GM06990 (cell line): ENCODE measurements at regions not wholly inside any gene's neighbourhood (a gene's known extent, or its start where the extent isn't known, plus 50 kb on each side); places are given as distances from the start of the nearest gene placed in this dataset.

Experiments used
- DNase-seq: peaks from one replicate; pipeline ENCODE4 v3.0.0-alpha.2; 2011; ENCODE audit not compliant: insufficient read length; ENCODE audit errors: extremely low read depth
- H3K27me3 ChIP-seq: replicated peaks from 2 replicates; pipeline ENCODE4 v1.6.0; 2011; ENCODE audit warnings: low read length; ENCODE audit not compliant: control insufficient read depth, insufficient read depth
- H3K36me3 ChIP-seq: 2 replicates; pipeline ENCODE4 v1.5.1; 2011; ENCODE audit warnings: low read length; ENCODE audit not compliant: control insufficient read depth, insufficient read depth
- H3K4me3 ChIP-seq: replicated peaks from 2 replicates; pipeline ENCODE4 v1.5.1; 2011; ENCODE audit warnings: low read depth, mild to moderate bottlenecking, control low read depth, low read length
- CTCF ChIP-seq: IDR thresholded peaks from 2 replicates; pipeline ENCODE4 v1.5.1; 2011; ENCODE audit warnings: low read length, control low read depth, mild to moderate bottlenecking, inconsistent platforms; ENCODE audit not compliant: insufficient read depth, poor library complexity, severe bottlenecking

- H3K4me3 ChIP-seq, result no peak overlapping the region
- H3K27me3 ChIP-seq, result no peaks in the 10 kb centered on the region
- DNase-seq, result no peak
- no peak for TF ChIP-seq CTCF
- no peaks in the 10 kb centered on the region for H3K36me3 ChIP-seq
These were observed 258.6 kb upstream of the KCNMB2 start for GRCh38 chr3:178277605-178278004.

GRCh38 chr3:178283561-178283960 is 252.7 kb upstream of the KCNMB2 start:
- no peak for TF ChIP-seq CTCF
- no peak for DNase-seq
- H3K4me3 ChIP-seq, result no peak overlapping the region
- no peaks in the 10 kb centered on the region for H3K27me3 ChIP-seq
- no peaks in the 10 kb centered on the region for H3K36me3 ChIP-seq

- Histone ChIP-seq H3K27me3 (no peaks in the 10 kb centered on the region), H3K36me3 (no peaks in the 10 kb centered on the region), H3K4me3 (no peak overlapping the region)
- no peak for TF ChIP-seq CTCF
- no peak for DNase-seq
These were observed 252.1 kb upstream of the KCNMB2 start for GRCh38 chr3:178284181-178284580.

GRCh38 chr3:178288074-178288473 is 248.2 kb upstream of the KCNMB2 start:
- no peak for TF ChIP-seq CTCF

DNA sequence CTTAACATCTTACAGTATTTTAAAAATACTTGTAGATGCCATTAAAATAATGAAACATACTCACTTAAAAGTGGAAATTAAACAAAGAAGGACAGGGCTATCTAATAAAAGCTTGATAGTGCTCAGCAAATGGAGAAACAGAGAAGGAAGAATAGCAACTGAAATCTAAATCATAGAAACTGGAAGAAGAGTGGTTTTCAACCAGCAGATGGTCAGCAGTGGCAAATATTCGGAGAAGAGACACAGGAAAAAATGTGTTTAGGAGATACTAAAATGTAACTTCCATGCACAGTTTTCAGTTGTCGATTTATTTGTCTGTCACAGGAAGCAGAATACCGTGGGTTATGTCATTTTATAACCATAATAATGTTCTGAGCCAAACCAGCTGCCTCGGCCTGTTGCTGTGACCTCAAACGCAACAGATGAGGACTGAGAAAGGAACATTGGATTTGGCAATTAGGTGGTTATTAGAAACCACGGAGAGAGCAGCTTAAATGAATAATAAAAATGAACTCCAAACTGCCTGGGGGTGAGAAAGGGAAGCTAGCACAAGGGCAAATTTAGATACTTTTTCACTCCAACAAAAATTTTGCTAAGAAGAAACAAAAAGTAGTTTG is 246.6 kb upstream of the KCNMB2 start:
- Histone ChIP-seq H3K4me3 (no peak overlapping the region), H3K27me3 (no peaks in the 10 kb centered on the region), H3K36me3 (no peaks in the 10 kb centered on the region)
- DNase-seq, result no peak
- no peak for TF ChIP-seq CTCF

More at GRCh38 chr3:178288074-178288473, 248.2 kb upstream of the KCNMB2 start:
- Histone ChIP-seq H3K27me3 (no peaks in the 10 kb centered on the region), H3K4me3 (no peak overlapping the region), H3K36me3 (no peaks in the 10 kb centered on the region)
- no peak for DNase-seq
